HEK293 (cell line): ENCODE measurements at regions not wholly inside any gene's neighbourhood (a gene's known extent, or its start where the extent isn't known, plus 50 kb on each side); places are given as distances from the start of the nearest gene placed in this dataset.

Source experiments
- CTCF ChIA-PET: fragments of 350-600 bp; formaldehyde crosslinking; extraction: SDS; loops from one replicate; lab custom pipeline; 2021; ENCODE audit warnings: antibody characterized with exemption; lab: Yijun Ruan, JAX
- POLR2A ChIA-PET: fragments of 300-600 bp; formaldehyde crosslinking; extraction: SDS; loops from one replicate; lab custom pipeline; 2020; ENCODE audit warnings: antibody characterized with exemption, inconsistent platforms; lab: Yijun Ruan, JAX
- H3K27ac ChIP-seq: fragments of 200-500 bp; sonication (Bioruptor generic); 2 replicates; pipeline ENCODE4 v1.5.1; 2014; ENCODE audit warnings: low read depth, low read length, control low read depth, inconsistent platforms; ENCODE audit errors: extremely low read depth
- H3K36me3 ChIP-seq, 2 experiments: fragments of 200-500 bp in 1 of 2; sonication (Bioruptor generic) in 1 of 2; 1 replicate in 1 of 2; 2 replicates in 1 of 2; pipeline ENCODE4 v1.5.1; 2014 to 2017; ENCODE audit warnings: inconsistent platforms in 2 of 2, low read length in 2 of 2; ENCODE audit not compliant: control insufficient read depth in 2 of 2, insufficient read depth in 1 of 2
- H3K4me1 ChIP-seq: fragments of 200-500 bp; sonication (Bioruptor generic); 2 replicates; pipeline ENCODE4 v1.5.1; 2014; ENCODE audit warnings: mild to moderate bottlenecking, low read length, inconsistent platforms; ENCODE audit not compliant: control insufficient read depth, insufficient read depth
- H3K4me3 ChIP-seq: 2 replicates; pipeline ENCODE4 v1.5.1; 2011; ENCODE audit warnings: low read depth, mild to moderate bottlenecking, control low read depth, low read length, moderate library complexity
- H3K9me3 ChIP-seq: fragments of 200-500 bp; sonication (Bioruptor generic); 2 replicates; pipeline ENCODE4 v1.5.1; 2014; ENCODE audit warnings: low read depth, low read length, inconsistent platforms; ENCODE audit not compliant: control insufficient read depth, insufficient read depth
- EGR2 ChIP-seq: fragments of 450-650 bp; formaldehyde crosslinking; IDR thresholded peaks from 2 replicates; pipeline ENCODE4 v1.5.1; 2016; ENCODE audit warnings: low read depth, missing biosample characterization, missing genetic modification characterization
- HOXD13 ChIP-seq: sonication (generic); formaldehyde crosslinking; IDR thresholded peaks from 2 replicates; pipeline ENCODE4 v1.8.0; 2022; ENCODE audit warnings: missing genetic modification reagents, borderline replicate concordance
- MZF1 ChIP-seq: fragments of 450-650 bp; formaldehyde crosslinking; IDR thresholded peaks from 2 replicates; pipeline ENCODE4 v1.5.1; 2017; ENCODE audit warnings: missing biosample characterization, missing genetic modification characterization, borderline replicate concordance
- ZFHX2 ChIP-seq: fragments of 450-650 bp; formaldehyde crosslinking; conservative IDR thresholded peaks from 2 replicates; pipeline ENCODE4 v1.5.1; 2016; ENCODE audit warnings: missing biosample characterization, missing genetic modification characterization
- ZFP3 ChIP-seq: fragments of 450-650 bp; formaldehyde crosslinking; IDR thresholded peaks from 2 replicates; pipeline ENCODE4 v1.5.1; 2016; ENCODE audit warnings: low read depth, missing biosample characterization, missing genetic modification characterization
- ZFP69B ChIP-seq: fragments of 450-650 bp; formaldehyde crosslinking; IDR thresholded peaks from 2 replicates; pipeline ENCODE4 v1.5.1; 2016; ENCODE audit warnings: missing biosample characterization, missing genetic modification characterization
- ZIC2 ChIP-seq: fragments of 450-650 bp; formaldehyde crosslinking; IDR thresholded peaks from 2 replicates; pipeline ENCODE4 v1.5.1; 2016; ENCODE audit warnings: missing biosample characterization, missing genetic modification characterization
- ZNF140 ChIP-seq: fragments of 450-650 bp; formaldehyde crosslinking; IDR thresholded peaks from 2 replicates; pipeline ENCODE4 v1.5.1; 2016; ENCODE audit warnings: missing biosample characterization, missing genetic modification characterization
- ZNF2 ChIP-seq: fragments of 450-650 bp; formaldehyde crosslinking; IDR thresholded peaks from 2 replicates; pipeline ENCODE4 v1.5.1; 2016; ENCODE audit warnings: missing biosample characterization, missing genetic modification characterization
- ZNF223 ChIP-seq: fragments of 450-650 bp; formaldehyde crosslinking; IDR thresholded peaks from 2 replicates; pipeline ENCODE4 v1.5.1; 2016; ENCODE audit warnings: missing biosample characterization, missing genetic modification characterization
- ZNF311 ChIP-seq: fragments of 450-650 bp; formaldehyde crosslinking; IDR thresholded peaks from 2 replicates; pipeline ENCODE4 v1.5.1; 2017; ENCODE audit warnings: missing biosample characterization, missing genetic modification characterization, borderline replicate concordance
- ZNF37A ChIP-seq: fragments of 450-650 bp; IDR thresholded peaks from 2 replicates; pipeline ENCODE4 v1.5.1; 2018; ENCODE audit warnings: missing biosample characterization, missing genetic modification characterization
- ZNF423 ChIP-seq: fragments of 450-650 bp; formaldehyde crosslinking; IDR thresholded peaks from 2 replicates; pipeline ENCODE4 v1.5.1; 2016; ENCODE audit warnings: missing biosample characterization, missing genetic modification characterization
- ZNF521 ChIP-seq: fragments of 450-650 bp; formaldehyde crosslinking; IDR thresholded peaks from 2 replicates; pipeline ENCODE4 v1.5.1; 2017; ENCODE audit warnings: missing biosample characterization, mild to moderate bottlenecking, missing genetic modification characterization
- ZNF677 ChIP-seq: fragments of 450-650 bp; IDR thresholded peaks from 2 replicates; pipeline ENCODE4 v1.5.0; 2018; ENCODE audit warnings: missing biosample characterization, mild to moderate bottlenecking, missing genetic modification characterization, moderate library complexity
- ZNF768 ChIP-seq: fragments of 450-650 bp; formaldehyde crosslinking; IDR thresholded peaks from 2 replicates; pipeline ENCODE4 v1.5.1; 2018; ENCODE audit warnings: missing biosample characterization, mild to moderate bottlenecking, missing genetic modification characterization
- ZNF776 ChIP-seq: fragments of 450-650 bp; formaldehyde crosslinking; IDR thresholded peaks from 2 replicates; pipeline ENCODE4 v1.5.0; 2017; ENCODE audit warnings: missing biosample characterization, missing genetic modification characterization, borderline replicate concordance
- ZNF830 ChIP-seq: fragments of 450-650 bp; IDR thresholded peaks from 2 replicates; pipeline ENCODE4 v1.5.0; 2018; ENCODE audit warnings: missing biosample characterization, missing genetic modification characterization, low read depth, mild to moderate bottlenecking, moderate library complexity
- ZNF843 ChIP-seq: fragments of 450-650 bp; formaldehyde crosslinking; IDR thresholded peaks from 2 replicates; pipeline ENCODE4 v1.5.1; 2016; ENCODE audit warnings: missing biosample characterization, missing genetic modification characterization
- TF ChIP-seq, protein P1 (sequence below): fragments of 450-650 bp; formaldehyde crosslinking; IDR thresholded peaks from 2 replicates; pipeline ENCODE4 v1.5.1; 2016; ENCODE audit warnings: missing biosample characterization, missing genetic modification characterization
- TF ChIP-seq, protein P2 (sequence below): fragments of 450-650 bp; formaldehyde crosslinking; IDR thresholded peaks from 2 replicates; pipeline ENCODE4 v1.5.1; 2016; ENCODE audit warnings: missing biosample characterization, missing genetic modification characterization
- TF ChIP-seq, protein P3 (sequence below): fragments of 450-650 bp; formaldehyde crosslinking; IDR thresholded peaks from 2 replicates; pipeline ENCODE4 v1.5.1; 2017; ENCODE audit warnings: missing biosample characterization, missing genetic modification characterization
- TF ChIP-seq, protein P4 (sequence below): fragments of 450-650 bp; formaldehyde crosslinking; IDR thresholded peaks from 2 replicates; pipeline ENCODE4 v1.5.1; 2016; ENCODE audit warnings: missing biosample characterization, missing genetic modification characterization

DNA sequence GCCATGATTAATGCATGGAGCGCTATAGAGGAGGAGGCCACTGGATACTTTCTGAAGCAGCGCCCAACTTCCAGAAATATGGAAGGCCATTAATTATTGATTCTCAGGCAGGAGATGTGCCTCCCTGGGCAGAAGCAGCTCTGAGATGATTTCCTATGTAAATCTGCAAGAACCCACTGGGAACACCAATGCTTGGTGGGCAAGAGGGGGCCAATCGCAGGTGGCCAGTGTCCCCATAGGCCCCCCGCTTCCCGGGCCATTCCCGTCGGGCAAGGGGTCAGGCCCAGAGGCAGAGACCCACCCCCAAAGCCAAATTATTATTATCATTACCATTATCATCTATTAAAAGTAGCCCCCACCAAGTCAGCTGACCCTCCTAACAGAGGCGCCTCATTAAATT, 288.0 kb upstream of the TLE3 start:
- CTCF ChIA-PET: interaction anchor here (0.7 kb wide), 1 partner anchor 170 kb away, joined by 3 read pairs; no protein-coding TSS in a partner anchor
- H3K4me1 ChIP-seq: no peaks in the 10 kb centered on the region
- TF ChIP-seq ZNF677: no peak
- no peak for TF ChIP-seq HOXD13 (CRISPR knock-in tag)
- TF ChIP-seq ZNF843 (tag by site-specific recombination): no peak
- TF ChIP-seq, protein P1, sequence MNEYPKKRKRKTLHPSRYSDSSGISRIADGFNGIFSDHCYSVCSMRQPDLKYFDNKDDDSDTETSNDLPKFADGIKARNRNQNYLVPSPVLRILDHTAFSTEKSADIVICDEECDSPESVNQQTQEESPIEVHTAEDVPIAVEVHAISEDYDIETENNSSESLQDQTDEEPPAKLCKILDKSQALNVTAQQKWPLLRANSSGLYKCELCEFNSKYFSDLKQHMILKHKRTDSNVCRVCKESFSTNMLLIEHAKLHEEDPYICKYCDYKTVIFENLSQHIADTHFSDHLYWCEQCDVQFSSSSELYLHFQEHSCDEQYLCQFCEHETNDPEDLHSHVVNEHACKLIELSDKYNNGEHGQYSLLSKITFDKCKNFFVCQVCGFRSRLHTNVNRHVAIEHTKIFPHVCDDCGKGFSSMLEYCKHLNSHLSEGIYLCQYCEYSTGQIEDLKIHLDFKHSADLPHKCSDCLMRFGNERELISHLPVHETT (tag by site-specific recombination): no peak
- TF ChIP-seq, protein P2, sequence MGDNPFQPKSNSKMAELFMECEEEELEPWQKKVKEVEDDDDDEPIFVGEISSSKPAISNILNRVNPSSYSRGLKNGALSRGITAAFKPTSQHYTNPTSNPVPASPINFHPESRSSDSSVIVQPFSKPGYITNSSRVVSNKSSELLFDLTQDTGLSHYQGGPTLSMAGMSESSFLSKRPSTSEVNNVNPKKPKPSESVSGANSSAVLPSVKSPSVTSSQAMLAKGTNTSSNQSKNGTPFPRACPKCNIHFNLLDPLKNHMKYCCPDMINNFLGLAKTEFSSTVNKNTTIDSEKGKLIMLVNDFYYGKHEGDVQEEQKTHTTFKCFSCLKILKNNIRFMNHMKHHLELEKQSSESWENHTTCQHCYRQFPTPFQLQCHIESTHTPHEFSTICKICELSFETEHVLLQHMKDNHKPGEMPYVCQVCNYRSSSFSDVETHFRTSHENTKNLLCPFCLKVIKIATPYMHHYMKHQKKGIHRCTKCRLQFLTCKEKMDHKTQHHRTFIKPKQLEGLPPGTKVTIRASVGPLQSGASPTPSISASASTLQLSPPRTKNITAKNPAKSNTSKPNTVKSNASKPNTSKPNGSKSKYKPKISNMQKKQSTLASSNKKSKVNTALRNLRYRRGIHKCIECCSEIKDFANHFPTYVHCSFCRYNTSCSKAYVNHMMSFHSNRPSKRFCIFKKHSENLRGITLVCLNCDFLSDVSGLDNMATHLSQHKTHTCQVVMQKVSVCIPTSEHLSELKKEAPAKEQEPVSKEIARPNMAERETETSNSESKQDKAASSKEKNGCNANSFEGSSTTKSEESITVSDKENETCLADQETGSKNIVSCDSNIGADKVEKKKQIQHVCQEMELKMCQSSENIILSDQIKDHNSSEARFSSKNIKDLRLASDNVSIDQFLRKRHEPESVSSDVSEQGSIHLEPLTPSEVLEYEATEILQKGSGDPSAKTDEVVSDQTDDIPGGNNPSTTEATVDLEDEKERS (tag by site-specific recombination): no peak
- TF ChIP-seq ZNF37A (tag by site-specific recombination): no peak
- no peak for TF ChIP-seq ZNF311
- no peak for TF ChIP-seq ZFHX2 (tag by site-specific recombination)
- TF ChIP-seq ZNF776 (tag by site-specific recombination): no peak
- TF ChIP-seq, protein P3, sequence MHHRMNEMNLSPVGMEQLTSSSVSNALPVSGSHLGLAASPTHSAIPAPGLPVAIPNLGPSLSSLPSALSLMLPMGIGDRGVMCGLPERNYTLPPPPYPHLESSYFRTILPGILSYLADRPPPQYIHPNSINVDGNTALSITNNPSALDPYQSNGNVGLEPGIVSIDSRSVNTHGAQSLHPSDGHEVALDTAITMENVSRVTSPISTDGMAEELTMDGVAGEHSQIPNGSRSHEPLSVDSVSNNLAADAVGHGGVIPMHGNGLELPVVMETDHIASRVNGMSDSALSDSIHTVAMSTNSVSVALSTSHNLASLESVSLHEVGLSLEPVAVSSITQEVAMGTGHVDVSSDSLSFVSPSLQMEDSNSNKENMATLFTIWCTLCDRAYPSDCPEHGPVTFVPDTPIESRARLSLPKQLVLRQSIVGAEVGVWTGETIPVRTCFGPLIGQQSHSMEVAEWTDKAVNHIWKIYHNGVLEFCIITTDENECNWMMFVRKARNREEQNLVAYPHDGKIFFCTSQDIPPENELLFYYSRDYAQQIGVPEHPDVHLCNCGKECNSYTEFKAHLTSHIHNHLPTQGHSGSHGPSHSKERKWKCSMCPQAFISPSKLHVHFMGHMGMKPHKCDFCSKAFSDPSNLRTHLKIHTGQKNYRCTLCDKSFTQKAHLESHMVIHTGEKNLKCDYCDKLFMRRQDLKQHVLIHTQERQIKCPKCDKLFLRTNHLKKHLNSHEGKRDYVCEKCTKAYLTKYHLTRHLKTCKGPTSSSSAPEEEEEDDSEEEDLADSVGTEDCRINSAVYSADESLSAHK (tag by site-specific recombination): no peak
- no peak for TF ChIP-seq ZNF423
- H3K36me3 ChIP-seq: no peaks in the 10 kb centered on the region
- H3K4me3 ChIP-seq: no peak overlapping the region
- no peak overlapping the region for H3K27ac ChIP-seq
- POLR2A ChIA-PET: no interaction called here
- H3K9me3 ChIP-seq: no peaks in the 10 kb centered on the region

DNA sequence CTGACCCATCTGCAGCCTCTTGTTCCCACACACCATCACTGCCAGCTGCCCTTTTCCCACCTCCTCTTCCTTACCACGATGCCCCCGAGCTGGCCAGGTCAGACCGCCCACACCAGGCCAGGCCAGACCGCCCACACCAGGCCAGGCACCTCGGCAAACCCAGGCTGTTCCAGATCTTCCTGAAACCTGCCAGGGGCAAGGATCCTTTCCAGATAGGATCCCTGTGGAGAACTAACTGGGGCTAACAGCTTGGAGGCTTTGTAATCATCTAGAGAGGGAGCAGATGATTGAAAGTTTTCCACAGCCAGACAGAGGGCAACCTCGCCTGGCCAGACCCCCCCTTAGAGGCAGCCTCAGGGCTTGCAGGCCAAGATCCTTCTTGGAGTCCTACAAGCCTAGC, 287.3 kb upstream of the TLE3 start:
- TF ChIP-seq ZNF521 (tag by site-specific recombination) (no peak), ZNF830 (no peak), ZFP3 (tag by site-specific recombination) (no peak), ZIC2 (tag by site-specific recombination) (peak; percentile 43), EGR2 (tag by site-specific recombination) (peak; percentile 60), ZNF223 (no peak), ZNF768 (no peak), ZNF2 (no peak), ZNF140 (tag by site-specific recombination) (no peak), ZFP69B (tag by site-specific recombination) (no peak), ZFHX2 (tag by site-specific recombination) (peak; percentile 54), MZF1 (tag by site-specific recombination) (no peak)
- TF ChIP-seq, protein P4, sequence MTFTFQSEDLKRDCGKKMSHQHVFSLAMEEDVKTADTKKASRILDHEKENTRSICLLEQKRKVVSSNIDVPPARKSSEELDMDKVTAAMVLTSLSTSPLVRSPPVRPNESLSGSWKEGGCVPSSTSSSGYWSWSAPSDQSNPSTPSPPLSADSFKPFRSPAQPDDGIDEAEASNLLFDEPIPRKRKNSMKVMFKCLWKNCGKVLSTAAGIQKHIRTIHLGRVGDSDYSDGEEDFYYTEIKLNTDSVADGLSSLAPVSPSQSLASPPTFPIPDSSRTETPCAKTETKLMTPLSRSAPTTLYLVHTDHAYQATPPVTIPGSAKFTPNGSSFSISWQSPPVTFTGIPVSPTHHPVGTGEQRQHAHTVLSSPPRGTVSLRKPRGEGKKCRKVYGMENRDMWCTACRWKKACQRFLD (tag by site-specific recombination): no peak
- ChIA-PET CTCF (interaction anchor here (0.7 kb wide), 2 partner anchors 170 to 653 kb away, joined by 3 read pairs; no protein-coding TSS in a partner anchor), POLR2A (no interaction called here)
- Histone ChIP-seq H3K27ac (no peak overlapping the region), H3K9me3 (no peaks in the 10 kb centered on the region), H3K36me3 (no peaks in the 10 kb centered on the region), H3K4me3 (no peak overlapping the region), H3K4me1 (no peaks in the 10 kb centered on the region)
